Lower leg skin (tissue), 3 donors: ENCODE measurements at regions not wholly inside any gene's neighbourhood (a gene's known extent, or its start where the extent isn't known, plus 50 kb on each side); places are given as distances from the start of the nearest gene placed in this dataset.

Experiments used
- CTCF ChIP-seq, 3 donors: fragments of 450-650 bp; IDR thresholded peaks; one replicate each; pipeline ENCODE4 v1.5.1; 2016; ENCODE audit warnings: antibody characterized with exemption in 3 of 3, mild to moderate bottlenecking in 3 of 3, moderate library complexity in 2 of 3
- POLR2A ChIP-seq, 2 donors: fragments of 450-650 bp; IDR thresholded peaks; one replicate each; pipeline ENCODE4 v1.6.1; 2016 to 2017; ENCODE audit warnings: antibody characterized with exemption in 2 of 2, mild to moderate bottlenecking in 1 of 2, moderate library complexity in 1 of 2

- TF ChIP-seq CTCF (IDR thresholded peaks at IDR 0.05) (no peak), POLR2A (IDR thresholded peaks at IDR 0.05) (no peak)
Measured at GRCh38 chr7:91474074-91474473, 209.8 kb downstream of the FZD1 start.
